HCT116 (cell line): ENCODE measurements at regions not wholly inside any gene's neighbourhood (a gene's known extent, or its start where the extent isn't known, plus 50 kb on each side); places are given as distances from the start of the nearest gene placed in this dataset.

Source experiments
- ATAC-seq: fragments of 200-7000 bp; cut with Tn5 transposase; 2 replicates; pipeline ENCODE4 v1.9.1; 2020; ENCODE audit warnings: mild to moderate bottlenecking, moderate library complexity
- BruUV-seq: library from RNA; stranded (reverse); fragments of 400-500 nt; replicated peaks from 2 replicates; lab custom pipeline; 2021; lab: Mats Ljungman, UMichigan
- CTCF ChIA-PET: fragments of 300-600 bp; sonication (Branson Sonifier 250); formaldehyde crosslinking; loops from one replicate; lab custom pipeline; 2021; ENCODE audit warnings: antibody characterized with exemption; lab: Charles Lee
- POLR2A ChIA-PET: fragments of 300-600, 350-600 bp; sonication (Branson Sonifier 250); formaldehyde crosslinking; loops from one replicate; lab custom pipeline; 2021; ENCODE audit warnings: antibody characterized with exemption; lab: Charles Lee
- RAD21 ChIA-PET, 2 experiments: fragments of 300-600 bp; sonication (Branson Sonifier 250); formaldehyde crosslinking; loops; one replicate each; lab custom pipeline; 2023; ENCODE audit warnings: low total read pairs in 2 of 2; ENCODE audit not compliant: uncharacterized antibody in 2 of 2, unreplicated experiment in 2 of 2, low non-redundant PET in 1 of 2; lab: Charles Lee
- DNase-seq: peaks from one replicate; pipeline ENCODE4 v3.0.0-alpha.2; 2010; ENCODE audit warnings: low read depth, low spot score
- H2AFZ ChIP-seq: fragments of 200-600 bp; shearing (Covaris generic), sonication (generic); 2 replicates; pipeline ENCODE4 v1.6.1; 2017; ENCODE audit warnings: low read depth, mixed run types, mixed read lengths, antibody characterized with exemption, low read length; ENCODE audit not compliant: poor library complexity, severe bottlenecking
- H3K27ac ChIP-seq: 2 replicates; pipeline ENCODE4 v1.5.1; 2012; ENCODE audit warnings: low read depth, low read length
- H3K27me3 ChIP-seq: fragments of 200-600 bp; sonication (generic); 2 replicates; pipeline ENCODE4 v1.6.1; 2016; ENCODE audit warnings: mixed run types, low read length, mixed read lengths; ENCODE audit not compliant: insufficient read depth
- H3K36me3 ChIP-seq, 2 experiments: fragments of 200-500 bp in 1 of 2; fragments of 200-600 bp in 1 of 2; sonication (Bioruptor generic) in 1 of 2; sonication (generic) in 1 of 2; 2 replicates each; pipeline versions ENCODE4 v1.5.1 to v1.6.1; 2014 to 2016; ENCODE audit warnings: low read length in 2 of 2, inconsistent platforms in 1 of 2, mixed read lengths in 1 of 2, mixed run types in 1 of 2; ENCODE audit not compliant: insufficient read depth in 2 of 2, control insufficient read depth in 1 of 2
- H3K4me1 ChIP-seq, 2 experiments: fragments of 200-600 bp in 1 of 2; sonication (generic) in 1 of 2; 2 replicates each; pipeline versions ENCODE4 v1.5.1 to v1.6.1; 2012 to 2017; ENCODE audit warnings: low read length in 2 of 2, inconsistent platforms in 1 of 2, mild to moderate bottlenecking in 1 of 2, mixed read lengths in 1 of 2, mixed run types in 1 of 2, moderate library complexity in 1 of 2; ENCODE audit not compliant: insufficient read depth in 2 of 2, control insufficient read depth in 1 of 2
- H3K4me2 ChIP-seq: fragments of 200-600 bp; sonication (generic); 2 replicates; pipeline ENCODE4 v1.6.1; 2017; ENCODE audit warnings: mixed run types, low read length, mixed read lengths
- H3K4me3 ChIP-seq, 2 experiments: fragments of 200-600 bp in 1 of 2; sonication (generic) in 1 of 2; replicated peaks in 1 of 2; 2 replicates each; pipeline ENCODE4 v1.5.1; 2011 to 2016; ENCODE audit warnings: low read length in 2 of 2, control low read depth in 1 of 2, low read depth in 1 of 2, mild to moderate bottlenecking in 1 of 2, mixed read lengths in 1 of 2, mixed run types in 1 of 2
- H3K79me2 ChIP-seq: fragments of 200-600 bp; sonication (generic); 2 replicates; pipeline ENCODE4 v1.6.1; 2017; ENCODE audit warnings: mild to moderate bottlenecking, mixed run types, low read length, moderate library complexity, mixed read lengths; ENCODE audit not compliant: insufficient read depth
- H3K9ac ChIP-seq: fragments of 200-600 bp; sonication (generic); 2 replicates; pipeline ENCODE4 v1.6.1; 2016; ENCODE audit warnings: low read length, mixed read lengths
- H3K9me2 ChIP-seq: fragments of 200-600 bp; sonication (generic), shearing (Covaris generic); 2 replicates; pipeline ENCODE4 v1.6.1; 2017; ENCODE audit warnings: mixed run types, mild to moderate bottlenecking, moderate library complexity; ENCODE audit not compliant: insufficient read depth
- H3K9me3 ChIP-seq, 2 experiments: fragments of 200-500 bp in 1 of 2; fragments of 200-600 bp in 1 of 2; sonication (Bioruptor generic) in 1 of 2; sonication (generic) in 1 of 2; 2 replicates each; pipeline ENCODE4 v1.6.1; 2014 to 2017; ENCODE audit warnings: low read length in 2 of 2, mixed read lengths in 2 of 2, inconsistent platforms in 1 of 2, low read depth in 1 of 2, mild to moderate bottlenecking in 1 of 2, mixed run types in 1 of 2, moderate library complexity in 1 of 2; ENCODE audit not compliant: control insufficient read depth in 1 of 2, insufficient read depth in 1 of 2
- H4K20me1 ChIP-seq: fragments of 200-600 bp; sonication (generic), shearing (Covaris generic); 2 replicates; pipeline ENCODE4 v1.6.1; 2017; ENCODE audit warnings: mixed run types, mild to moderate bottlenecking, moderate library complexity; ENCODE audit not compliant: insufficient read depth
- ATF3 ChIP-seq: IDR thresholded peaks from 2 replicates; pipeline ENCODE4 v1.6.1; 2012
- CBX3 ChIP-seq: IDR thresholded peaks from 2 replicates; pipeline ENCODE4 v1.6.1; 2012; ENCODE audit warnings: low read depth
- CTCF ChIP-seq, 3 experiments: fragments of 200-600 bp in 1 of 3; sonication (generic) in 1 of 3; IDR thresholded peaks in 2 of 3; conservative IDR thresholded peaks in 1 of 3; 2 replicates each; pipeline ENCODE4 v1.5.1; 2012 to 2017; ENCODE audit warnings: low read depth in 2 of 3, low read length in 2 of 3, antibody characterized with exemption in 1 of 3, borderline replicate concordance in 1 of 3, control low read depth in 1 of 3, mild to moderate bottlenecking in 1 of 3, mixed read lengths in 1 of 3, mixed run types in 1 of 3, moderate library complexity in 1 of 3; ENCODE audit not compliant: insufficient read depth in 1 of 3
- EZH2phosphoT487 ChIP-seq: fragments of 200-600 bp; IDR thresholded peaks from 2 replicates; pipeline ENCODE4 v1.6.1; 2018; ENCODE audit warnings: antibody characterized with exemption, borderline replicate concordance
- JUND ChIP-seq: IDR thresholded peaks from 2 replicates; pipeline ENCODE4 v1.6.1; 2012
- MAX ChIP-seq: IDR thresholded peaks from 2 replicates; pipeline ENCODE4 v1.6.1; 2012
- POLR2A ChIP-seq: IDR thresholded peaks from 2 replicates; pipeline ENCODE4 v1.7.0; 2011; ENCODE audit warnings: borderline replicate concordance; ENCODE audit not compliant: insufficient read depth, insufficient read length; ENCODE audit errors: extremely low read depth
- POLR2AphosphoS5 ChIP-seq: IDR thresholded peaks from 2 replicates; pipeline ENCODE4 v1.6.1; 2011; ENCODE audit warnings: mild to moderate bottlenecking, low read depth, low read length, moderate library complexity
- RAD21 ChIP-seq: IDR thresholded peaks from 2 replicates; pipeline ENCODE4 v1.6.1; 2012; ENCODE audit warnings: low read depth, mild to moderate bottlenecking
- REST ChIP-seq: IDR thresholded peaks from 2 replicates; pipeline ENCODE4 v1.6.1; 2012; ENCODE audit warnings: low read depth
- SP1 ChIP-seq: IDR thresholded peaks from 2 replicates; pipeline ENCODE4 v1.6.1; 2012; ENCODE audit warnings: low read depth
- SRF ChIP-seq: IDR thresholded peaks from 2 replicates; pipeline ENCODE4 v1.6.1; 2012; ENCODE audit warnings: low read depth
- TCF7L2 ChIP-seq: IDR thresholded peaks from 2 replicates; pipeline ENCODE4 v1.7.0; 2011; ENCODE audit warnings: borderline replicate concordance, inconsistent platforms; ENCODE audit not compliant: insufficient read depth, insufficient read length; ENCODE audit errors: extremely low read depth
- YY1 ChIP-seq: IDR thresholded peaks from 2 replicates; pipeline ENCODE4 v1.6.1; 2011; ENCODE audit warnings: low read length, low read depth, moderate library complexity, mild to moderate bottlenecking; ENCODE audit not compliant: insufficient replicate concordance; ENCODE audit errors: extremely low read depth
- ZBTB33 ChIP-seq: IDR thresholded peaks from 2 replicates; pipeline ENCODE4 v1.6.1; 2011; ENCODE audit warnings: mild to moderate bottlenecking, low read length, moderate library complexity; ENCODE audit not compliant: insufficient replicate concordance; ENCODE audit errors: extremely low read depth
- intact Hi-C: fragments of 100-400 bp; cut with micrococcal nuclease; formaldehyde crosslinking; loops from 2 replicates; pipeline ENCODE4 v1.10.0; 2022

GRCh38 chr14:83042858-83043257 lies 1509.2 kb upstream of the SEL1L start:
- no TSS peak for BruUV-seq
- Histone ChIP-seq H3K4me3 (no peak overlapping the region), H3K27ac (no peak overlapping the region), H3K9me2 (no peaks in the 10 kb centered on the region), H3K4me1 (no peaks in the 10 kb centered on the region), H3K36me3 (no peaks in the 10 kb centered on the region), H4K20me1 (no peaks in the 10 kb centered on the region), H2AFZ (no peak overlapping the region), H3K79me2 (no peaks in the 10 kb centered on the region), H3K9ac (no peak overlapping the region), H3K9me3 (peaks cover 8 to 13% of the 10 kb centered on the region in 2 experiments; a peak in 1 of 4 replicates), H3K4me2 (no peak overlapping the region), H3K27me3 (no peaks in the 10 kb centered on the region)
- intact Hi-C loops: no loop called here
- ATAC-seq: no peak
- POLR2A ChIA-PET: no interaction called here
- no peak for DNase-seq
- RAD21 ChIA-PET: no interaction called here
- TF ChIP-seq SRF (no peak), ATF3 (no peak), RAD21 (no peak), CTCF (IDR thresholded peaks at IDR 0.05 in 2 of 3, conservative IDR thresholded peaks at IDR 0.05 in 1 of 3; ENCODE audit: borderline replicate concordance in 1 of 3, insufficient read depth in 1 of 3, low read depth in 2 of 3, low read length in 2 of 3) (no peak), REST (no peak), JUND (no peak), SP1 (no peak), TCF7L2 (no peak), POLR2AphosphoS5 (no peak), POLR2A (no peak), MAX (no peak), YY1 (no peak), EZH2phosphoT487 (no peak), ZBTB33 (no peak), CBX3 (no peak)
- CTCF ChIA-PET: no interaction called here
